A549 (cell line): ENCODE measurements at regions not wholly inside any gene's neighbourhood (a gene's known extent, or its start where the extent isn't known, plus 50 kb on each side); places are given as distances from the start of the nearest gene placed in this dataset.

Experiments used
- CBX2 ChIP-seq: fragments of 200-600 bp; sonication (generic); IDR thresholded peaks from 2 replicates; pipeline ENCODE4 v1.6.1; 2016; ENCODE audit warnings: low read depth, mild to moderate bottlenecking, borderline replicate concordance
- CHD2 ChIP-seq: fragments of 150-350 bp; IDR thresholded peaks from 2 replicates; pipeline ENCODE4 v1.6.1; 2014; ENCODE audit warnings: low read length; ENCODE audit not compliant: partially characterized antibody
- CTCF ChIP-seq: fragments of >200 bp; sonication (Bioruptor Twin); formaldehyde crosslinking; IDR thresholded peaks from 3 replicates; pipeline ENCODE4 v1.5.1; 2016
- MAFK ChIP-seq: fragments of 450-650 bp; IDR thresholded peaks from 2 replicates; pipeline ENCODE4 v1.6.1; 2014; ENCODE audit not compliant: partially characterized antibody
- MAX ChIP-seq: IDR thresholded peaks from 2 replicates; pipeline ENCODE4 v1.6.1; 2012
- NFE2L2 ChIP-seq: fragments of 150-350 bp; conservative IDR thresholded peaks from 2 replicates; pipeline ENCODE4 v1.6.1; 2014; ENCODE audit warnings: low read length
- POLR2A ChIP-seq: IDR thresholded peaks from 2 replicates; pipeline ENCODE4 v1.6.1; 2012; ENCODE audit warnings: mild to moderate bottlenecking, low read length

GRCh38 chr6:152909241-152909640 lies 73.6 kb downstream of the FBXO5 start:
- TF ChIP-seq MAX: no peak
- TF ChIP-seq NFE2L2: no peak
- TF ChIP-seq POLR2A: no peak
- no peak for TF ChIP-seq CBX2
- no peak for TF ChIP-seq MAFK
- no peak for TF ChIP-seq CHD2
- TF ChIP-seq CTCF: no peak
